HG03520 (cell line): ENCODE measurements at regions not wholly inside any gene's neighbourhood (a gene's known extent, or its start where the extent isn't known, plus 50 kb on each side); places are given as distances from the start of the nearest gene placed in this dataset.
"Not testable (repeated sequence)": the region's sequence is repeated elsewhere in the genome, so short reads cannot be mapped to it uniquely, and the experiment has no call there.

Experiments used
- ATAC-seq: cut with Tn5 transposase; IDR thresholded peaks from one replicate; pipeline ENCODE4 v1.9.1; 2021; ENCODE audit warnings: mild to moderate bottlenecking, moderate library complexity; ENCODE audit not compliant: unreplicated experiment

GRCh38 chr9:30519756-30520155, 1864.7 kb upstream of the ACO1 start:
- ATAC-seq = no peak

GRCh38 chr9:30522061-30522460, 1862.4 kb upstream of the ACO1 start:
- ATAC-seq = no peak

GRCh38 chr9:30522486-30522885, 1862.0 kb upstream of the ACO1 start:
- ATAC-seq = no peak

GRCh38 chr9:30524311-30524710, 1860.1 kb upstream of the ACO1 start:
- ATAC-seq = no peak

GRCh38 chr9:30534455-30534854, 1850.0 kb upstream of the ACO1 start:
- ATAC-seq = no peak

GRCh38 chr9:30534896-30535295, 1849.5 kb upstream of the ACO1 start:
- no peak for ATAC-seq

GRCh38 chr9:30536494-30536893, 1847.9 kb upstream of the ACO1 start:
- ATAC-seq = no peak

GRCh38 chr9:30539696-30540095, 1844.7 kb upstream of the ACO1 start:
- ATAC-seq = not testable (repeated sequence)

- ATAC-seq = no peak
Observed at GRCh38 chr9:30574355-30575151, 1809.9 kb upstream of the ACO1 start.

- no peak for ATAC-seq
Observed at GRCh38 chr9:30575218-30575617, 1809.2 kb upstream of the ACO1 start.

- no peak for ATAC-seq
Observed at GRCh38 chr9:30575691-30576090, 1808.8 kb upstream of the ACO1 start.

GRCh38 chr9:30579810-30580209, 1804.6 kb upstream of the ACO1 start:
- ATAC-seq = no peak

- no peak for ATAC-seq
Observed at GRCh38 chr9:30582240-30582639, 1802.2 kb upstream of the ACO1 start.

- ATAC-seq = no peak
Observed at GRCh38 chr9:30584559-30584958, 1799.9 kb upstream of the ACO1 start.

GRCh38 chr9:30591461-30591860, 1793.0 kb upstream of the ACO1 start:
- ATAC-seq = no peak

GRCh38 chr9:30597608-30598007, 1786.8 kb upstream of the ACO1 start:
- no peak for ATAC-seq

- no peak for ATAC-seq
Observed at GRCh38 chr9:30605936-30606335, 1778.5 kb upstream of the ACO1 start.

GRCh38 chr9:30609713-30610112, 1774.7 kb upstream of the ACO1 start:
- ATAC-seq = no peak

GRCh38 chr9:30616782-30617181, 1767.7 kb upstream of the ACO1 start:
- not testable (repeated sequence) for ATAC-seq

GRCh38 chr9:30622561-30622960, 1761.9 kb upstream of the ACO1 start:
- no peak for ATAC-seq

GRCh38 chr9:30628915-30629567, 1755.4 kb upstream of the ACO1 start:
- no peak for ATAC-seq

- ATAC-seq = no peak
Observed at GRCh38 chr9:30630459-30630858, 1754.0 kb upstream of the ACO1 start.
